Activated T-helper 2 cell treated with anti-CD3 and anti-CD28 coated beads, Interferon-gamma antibody, Interleukin-2, Interleukin-4, amounts not matched to agents 10 μg/mL and 5 μg/mL and 100 μg/mL, durations not matched to agents 14 hours and 24 hours and 36 hours (primary cell): ENCODE measurements at regions not wholly inside any gene's neighbourhood (a gene's known extent, or its start where the extent isn't known, plus 50 kb on each side); places are given as distances from the start of the nearest gene placed in this dataset.

Experiments
- DNase-seq: peaks from one replicate; pipeline ENCODE4 v3.0.0; 2021; ENCODE audit warnings: low spot score
- H3K27ac Mint-ChIP-seq: one replicate; pipeline ENCODE4 v1.8.0; 2021; ENCODE audit warnings: mixed read lengths
- H3K27me3 Mint-ChIP-seq: one replicate; pipeline ENCODE4 v1.8.0; 2021; ENCODE audit warnings: low read depth, mixed read lengths
- H3K36me3 Mint-ChIP-seq: one replicate; pipeline ENCODE4 v1.8.0; 2021; ENCODE audit warnings: low read depth, mixed read lengths
- H3K4me1 Mint-ChIP-seq: one replicate; pipeline ENCODE4 v1.8.0; 2021; ENCODE audit warnings: low read depth, mixed read lengths
- H3K4me3 Mint-ChIP-seq: one replicate; pipeline ENCODE4 v1.8.0; 2021; ENCODE audit warnings: low read depth, mild to moderate bottlenecking, moderate library complexity, mixed read lengths
- H3K9me3 Mint-ChIP-seq: one replicate; pipeline ENCODE4 v1.8.0; 2021; ENCODE audit warnings: mixed read lengths
- intact Hi-C: fragments of 100-400 bp; cut with micrococcal nuclease; formaldehyde crosslinking; loops from one replicate; pipeline ENCODE4 v1.15.1; 2023

GRCh38 chr10:43863859-43864591 lies 215.3 kb upstream of the ZNF32 start:
- H3K9me3 Mint-ChIP-seq, result no peaks in the 10 kb centered on the region
- H3K36me3 Mint-ChIP-seq, result no peaks in the 10 kb centered on the region
- H3K4me1 Mint-ChIP-seq, result peaks cover 6% of the 10 kb centered on the region
- no peak overlapping the region for H3K27ac Mint-ChIP-seq
- intact Hi-C loops, result no loop called here
- H3K27me3 Mint-ChIP-seq, result peaks cover 6% of the 10 kb centered on the region
- no peak for DNase-seq
- no peak overlapping the region for H3K4me3 Mint-ChIP-seq

GRCh38 chr10:43863270-43863669 lies 214.6 kb upstream of the ZNF32 start:
- H3K4me1 Mint-ChIP-seq, result peaks cover 6% of the 10 kb centered on the region
- no peak for DNase-seq
- H3K36me3 Mint-ChIP-seq, result no peaks in the 10 kb centered on the region
- H3K27me3 Mint-ChIP-seq, result peaks cover 7% of the 10 kb centered on the region
- no peak overlapping the region for H3K27ac Mint-ChIP-seq
- no peaks in the 10 kb centered on the region for H3K9me3 Mint-ChIP-seq
- no peak overlapping the region for H3K4me3 Mint-ChIP-seq
- intact Hi-C loops, result no loop called here

GRCh38 chr10:43862756-43863155 lies 214.1 kb upstream of the ZNF32 start:
- Mint-ChIP-seq H3K27me3 (peaks cover 7% of the 10 kb centered on the region), H3K27ac (no peak overlapping the region), H3K4me3 (no peak overlapping the region), H3K36me3 (no peaks in the 10 kb centered on the region), H3K9me3 (no peaks in the 10 kb centered on the region), H3K4me1 (peaks cover 6% of the 10 kb centered on the region)
- intact Hi-C loops, result no loop called here
- DNase-seq, result no peak

GRCh38 chr10:43861966-43862751 lies 213.5 kb upstream of the ZNF32 start:
- intact Hi-C loops, result no loop called here
- Mint-ChIP-seq H3K27ac (no peak overlapping the region), H3K27me3 (peaks cover 7% of the 10 kb centered on the region), H3K36me3 (no peaks in the 10 kb centered on the region), H3K9me3 (no peaks in the 10 kb centered on the region), H3K4me3 (no peak overlapping the region), H3K4me1 (peaks cover 6% of the 10 kb centered on the region)
- no peak for DNase-seq

- H3K27me3 Mint-ChIP-seq, result peaks cover 2% of the 10 kb centered on the region
- no peak overlapping the region for H3K27ac Mint-ChIP-seq
- H3K4me3 Mint-ChIP-seq, result no peak overlapping the region
- no peak for DNase-seq
- no peaks in the 10 kb centered on the region for H3K9me3 Mint-ChIP-seq
- intact Hi-C loops, result no loop called here
- H3K4me1 Mint-ChIP-seq, result peaks cover 6% of the 10 kb centered on the region
- H3K36me3 Mint-ChIP-seq, result no peaks in the 10 kb centered on the region
Observed at GRCh38 chr10:43859016-43859525, 210.4 kb upstream of the ZNF32 start.

- intact Hi-C loops, result no loop called here
Observed at GRCh38 chr10:43857931-43858315, 209.2 kb upstream of the ZNF32 start.

GRCh38 chr10:43857206-43857930 lies 208.7 kb upstream of the ZNF32 start:
- DNase-seq, result no peak

More at GRCh38 chr10:43857931-43858315, 209.2 kb upstream of the ZNF32 start:
- no peaks in the 10 kb centered on the region for H3K9me3 Mint-ChIP-seq
- no peak overlapping the region for H3K27ac Mint-ChIP-seq
- H3K27me3 Mint-ChIP-seq, result peaks cover 2% of the 10 kb centered on the region
- H3K4me3 Mint-ChIP-seq, result no peak overlapping the region
- no peaks in the 10 kb centered on the region for H3K36me3 Mint-ChIP-seq
- no peak for DNase-seq
- peaks cover 6% of the 10 kb centered on the region for H3K4me1 Mint-ChIP-seq

GRCh38 chr10:43856299-43856698 lies 207.6 kb upstream of the ZNF32 start:
- Mint-ChIP-seq H3K27ac (no peak overlapping the region), H3K36me3 (no peaks in the 10 kb centered on the region)
- no peak for DNase-seq

More at GRCh38 chr10:43857206-43857930, 208.7 kb upstream of the ZNF32 start:
- Mint-ChIP-seq H3K4me3 (no peak overlapping the region), H3K36me3 (no peaks in the 10 kb centered on the region), H3K27ac (no peak overlapping the region), H3K27me3 (peaks cover 2% of the 10 kb centered on the region), H3K4me1 (peaks cover 4% of the 10 kb centered on the region), H3K9me3 (no peaks in the 10 kb centered on the region)
- intact Hi-C loops, result no loop called here

GRCh38 chr10:43855667-43856210 lies 207.1 kb upstream of the ZNF32 start:
- no peak overlapping the region for H3K27ac Mint-ChIP-seq
- no peaks in the 10 kb centered on the region for H3K9me3 Mint-ChIP-seq

More at GRCh38 chr10:43856299-43856698, 207.6 kb upstream of the ZNF32 start:
- Mint-ChIP-seq H3K4me3 (no peak overlapping the region), H3K27me3 (peaks cover 2% of the 10 kb centered on the region), H3K9me3 (no peaks in the 10 kb centered on the region), H3K4me1 (no peaks in the 10 kb centered on the region)
- intact Hi-C loops, result no loop called here

GRCh38 chr10:43854007-43854406 lies 205.3 kb upstream of the ZNF32 start:
- H3K4me3 Mint-ChIP-seq, result no peak overlapping the region
- DNase-seq, result no peak

More at GRCh38 chr10:43855667-43856210, 207.1 kb upstream of the ZNF32 start:
- H3K27me3 Mint-ChIP-seq, result peaks cover 2% of the 10 kb centered on the region
- intact Hi-C loops, result no loop called here
- H3K36me3 Mint-ChIP-seq, result no peaks in the 10 kb centered on the region
- no peak overlapping the region for H3K4me3 Mint-ChIP-seq
- DNase-seq, result no peak
- H3K4me1 Mint-ChIP-seq, result no peaks in the 10 kb centered on the region

GRCh38 chr10:43853369-43853768 lies 204.7 kb upstream of the ZNF32 start:
- Mint-ChIP-seq H3K9me3 (no peaks in the 10 kb centered on the region), H3K4me3 (no peak overlapping the region), H3K36me3 (no peaks in the 10 kb centered on the region), H3K27ac (no peak overlapping the region), H3K4me1 (no peaks in the 10 kb centered on the region), H3K27me3 (no peaks in the 10 kb centered on the region)
- no peak for DNase-seq
- intact Hi-C loops, result no loop called here

More at GRCh38 chr10:43854007-43854406, 205.3 kb upstream of the ZNF32 start:
- H3K27me3 Mint-ChIP-seq, result peaks cover under 1% of the 10 kb centered on the region
- H3K4me1 Mint-ChIP-seq, result no peaks in the 10 kb centered on the region
- H3K36me3 Mint-ChIP-seq, result no peaks in the 10 kb centered on the region
- H3K27ac Mint-ChIP-seq, result no peak overlapping the region
- H3K9me3 Mint-ChIP-seq, result no peaks in the 10 kb centered on the region
- intact Hi-C loops, result no loop called here

- H3K36me3 Mint-ChIP-seq, result no peaks in the 10 kb centered on the region
- no peaks in the 10 kb centered on the region for H3K9me3 Mint-ChIP-seq
- H3K27me3 Mint-ChIP-seq, result no peaks in the 10 kb centered on the region
- intact Hi-C loops, result no loop called here
- DNase-seq, result no peak
- no peaks in the 10 kb centered on the region for H3K4me1 Mint-ChIP-seq
- H3K4me3 Mint-ChIP-seq, result no peak overlapping the region
- no peak overlapping the region for H3K27ac Mint-ChIP-seq
Observed at GRCh38 chr10:43852644-43853214, 204.0 kb upstream of the ZNF32 start.
